ENCODE measurements at regions not wholly inside any gene's neighbourhood (a gene's known extent, or its start where the extent isn't known, plus 50 kb on each side); places are given as distances from the start of the nearest gene placed in this dataset.

DNA sequence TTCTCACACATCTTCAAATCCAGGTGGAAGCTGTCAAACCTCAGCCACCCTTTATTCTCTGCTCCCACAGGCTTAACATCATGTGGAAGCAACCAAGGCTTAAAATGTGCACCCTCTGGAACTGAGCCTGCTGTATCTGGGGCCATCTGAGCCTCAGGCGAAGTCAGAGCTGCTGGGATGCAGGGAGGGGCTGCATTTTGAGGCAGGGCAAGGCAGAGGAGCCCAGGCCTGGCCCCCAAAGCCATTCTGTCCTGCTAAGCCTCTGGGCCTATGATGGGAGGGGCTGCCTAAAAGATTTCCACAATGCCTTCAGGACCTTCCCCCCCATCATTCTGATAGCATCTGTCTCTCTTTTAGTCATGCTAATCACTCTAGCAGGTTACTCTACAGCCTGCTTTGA, 51.7 kb upstream of the COBL start:
- H3K9me2 ChIP-seq (ENCODE audit: low read depth, low read length): no peaks in the 10 kb centered on the region

DNA sequence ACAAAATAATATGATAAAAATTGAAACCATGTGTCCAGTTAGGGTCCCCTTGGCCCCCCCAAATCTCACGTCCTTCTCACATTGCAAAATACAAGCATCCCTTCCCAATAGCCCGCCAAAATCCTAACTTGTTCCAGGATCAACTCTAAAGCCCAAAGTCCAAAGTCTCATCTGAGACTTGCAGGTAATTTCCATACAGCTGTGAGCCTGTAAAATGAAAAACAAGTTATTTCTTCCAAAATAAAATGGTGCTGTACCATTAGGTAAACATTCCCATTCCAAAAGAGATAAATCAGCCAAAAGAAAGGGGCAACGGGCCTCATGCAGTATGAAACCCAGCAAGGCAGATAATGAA, 51.0 kb upstream of the COBL start:
- Histone ChIP-seq H3K79me2 (ENCODE audit: insufficient read depth, low read length) (no peaks in the 10 kb centered on the region), H2AFZ (ENCODE audit: low read length) (no peak overlapping the region), H3K9ac (ENCODE audit: low read length) (no peak overlapping the region), H3K4me1 (ENCODE audit: insufficient read depth, low read length, severe bottlenecking) (no peaks in the 10 kb centered on the region), H4K20me1 (ENCODE audit: insufficient read depth, low read length) (no peaks in the 10 kb centered on the region), H3F3A (ENCODE audit: insufficient read depth, low read length) (no peaks in the 10 kb centered on the region), H3K9me2 (ENCODE audit: low read depth, low read length) (no peaks in the 10 kb centered on the region), H3K9me3 (ENCODE audit: low read length) (no peaks in the 10 kb centered on the region), H3K27me3 (ENCODE audit: insufficient read depth, low read length) (no peaks in the 10 kb centered on the region), H3K27ac (ENCODE audit: low read depth, low read length, poor library complexity, severe bottlenecking) (no peak overlapping the region), H3K4me2 (ENCODE audit: low read length) (no peak overlapping the region), H3K4me3 (ENCODE audit: low read depth, low read length, poor library complexity, severe bottlenecking) (no peak overlapping the region), H3K36me3 (ENCODE audit: insufficient read depth, low read length) (no peaks in the 10 kb centered on the region)
- TF ChIP-seq CTCF (IDR thresholded peaks at IDR 0.05; ENCODE audit: low read length) (no peak), EZH2 (IDR thresholded peaks at IDR 0.05; ENCODE audit: borderline replicate concordance, low read length) (no peak)

More for the DNA sequence above, 51.7 kb upstream of the COBL start:
- H3K27ac ChIP-seq (ENCODE audit: low read depth, low read length, poor library complexity, severe bottlenecking): no peak overlapping the region
- H3K27me3 ChIP-seq (ENCODE audit: insufficient read depth, low read length): no peaks in the 10 kb centered on the region
- no peaks in the 10 kb centered on the region for H3F3A ChIP-seq (ENCODE audit: insufficient read depth, low read length)
- H2AFZ ChIP-seq (ENCODE audit: low read length): no peak overlapping the region
- no peaks in the 10 kb centered on the region for H3K9me3 ChIP-seq (ENCODE audit: low read length)
- no peaks in the 10 kb centered on the region for H4K20me1 ChIP-seq (ENCODE audit: insufficient read depth, low read length)
- no peak overlapping the region for H3K4me3 ChIP-seq (ENCODE audit: low read depth, low read length, poor library complexity, severe bottlenecking)
- no peaks in the 10 kb centered on the region for H3K79me2 ChIP-seq (ENCODE audit: insufficient read depth, low read length)
- H3K9ac ChIP-seq (ENCODE audit: low read length): no peak overlapping the region
- no peak overlapping the region for H3K4me2 ChIP-seq (ENCODE audit: low read length)
- no peak for TF ChIP-seq CTCF (IDR thresholded peaks at IDR 0.05; ENCODE audit: low read length)
- no peak for TF ChIP-seq EZH2 (IDR thresholded peaks at IDR 0.05; ENCODE audit: borderline replicate concordance, low read length)
- H3K36me3 ChIP-seq (ENCODE audit: insufficient read depth, low read length): no peaks in the 10 kb centered on the region
- H3K4me1 ChIP-seq (ENCODE audit: insufficient read depth, low read length, severe bottlenecking): no peaks in the 10 kb centered on the region

DNA sequence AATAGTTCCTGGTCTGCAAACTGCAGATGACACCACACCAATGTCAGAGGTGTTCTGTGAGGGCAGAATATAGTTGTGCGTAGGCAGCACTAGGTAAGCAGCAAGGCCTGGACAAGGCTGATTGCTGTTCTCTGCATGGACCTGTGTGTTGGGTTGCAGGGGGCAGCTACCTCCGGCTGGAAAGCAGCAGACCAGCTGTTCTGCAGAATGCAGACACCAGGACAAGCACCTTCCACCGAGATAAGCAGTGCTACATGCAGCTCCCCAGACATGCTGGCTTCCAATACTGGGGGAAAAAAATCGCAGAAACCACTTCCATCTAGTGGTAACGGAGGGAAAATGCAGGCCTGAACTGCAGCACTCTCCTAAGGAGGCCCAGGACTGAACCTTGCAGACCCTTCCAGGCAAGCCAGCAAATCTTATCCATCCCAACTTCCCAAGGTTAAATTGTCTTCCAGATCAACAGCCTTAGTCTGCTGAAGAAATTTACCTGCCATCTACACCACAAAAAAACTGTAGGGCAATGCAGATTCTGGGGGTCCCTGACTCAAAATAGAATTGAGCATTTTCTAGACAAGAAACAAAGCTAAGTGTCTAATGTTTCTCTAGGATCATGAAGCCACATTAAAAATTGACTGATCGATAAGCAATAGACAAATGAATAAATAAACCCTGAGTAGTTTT, 50.5 kb upstream of the COBL start:
- no peaks in the 10 kb centered on the region for H3K9me3 ChIP-seq (ENCODE audit: low read length)
- no peaks in the 10 kb centered on the region for H3K27me3 ChIP-seq (ENCODE audit: insufficient read depth, low read length)
- H3K9me2 ChIP-seq (ENCODE audit: low read depth, low read length): no peaks in the 10 kb centered on the region
- no peaks in the 10 kb centered on the region for H3K36me3 ChIP-seq (ENCODE audit: insufficient read depth, low read length)
- H3K9ac ChIP-seq (ENCODE audit: low read length): no peak overlapping the region
- no peaks in the 10 kb centered on the region for H3K4me1 ChIP-seq (ENCODE audit: insufficient read depth, low read length, severe bottlenecking)
- no peak overlapping the region for H3K4me3 ChIP-seq (ENCODE audit: low read depth, low read length, poor library complexity, severe bottlenecking)
- no peak overlapping the region for H3K4me2 ChIP-seq (ENCODE audit: low read length)
- H4K20me1 ChIP-seq (ENCODE audit: insufficient read depth, low read length): no peaks in the 10 kb centered on the region
- no peaks in the 10 kb centered on the region for H3F3A ChIP-seq (ENCODE audit: insufficient read depth, low read length)
- H3K27ac ChIP-seq (ENCODE audit: low read depth, low read length, poor library complexity, severe bottlenecking): no peak overlapping the region
- no peaks in the 10 kb centered on the region for H3K79me2 ChIP-seq (ENCODE audit: insufficient read depth, low read length)
- no peak overlapping the region for H2AFZ ChIP-seq (ENCODE audit: low read length)
- TF ChIP-seq CTCF (IDR thresholded peaks at IDR 0.05; ENCODE audit: low read length): peak; percentile 77
- no peak for TF ChIP-seq EZH2 (IDR thresholded peaks at IDR 0.05; ENCODE audit: borderline replicate concordance, low read length)

All from OCI-LY1 (cell line).